Fibroblast of the aortic adventitia (primary cell): ENCODE measurements at regions not wholly inside any gene's neighbourhood (a gene's known extent, or its start where the extent isn't known, plus 50 kb on each side); places are given as distances from the start of the nearest gene placed in this dataset.

ENCODE experiments used
- DNase-seq: peaks from one replicate; pipeline ENCODE4 v3.0.0-alpha.2; 2010; ENCODE audit warnings: low read depth
- H3K4me3 ChIP-seq: 2 replicates; pipeline ENCODE4 v1.5.1; 2011; ENCODE audit warnings: low read depth, mild to moderate bottlenecking, control low read depth, low read length, moderate library complexity
- TF ChIP-seq, protein P1 (sequence below): IDR thresholded peaks from 2 replicates; pipeline ENCODE4 v1.5.1; 2011; ENCODE audit warnings: mild to moderate bottlenecking, low read length, control low read depth, inconsistent platforms; ENCODE audit not compliant: insufficient read depth

DNA sequence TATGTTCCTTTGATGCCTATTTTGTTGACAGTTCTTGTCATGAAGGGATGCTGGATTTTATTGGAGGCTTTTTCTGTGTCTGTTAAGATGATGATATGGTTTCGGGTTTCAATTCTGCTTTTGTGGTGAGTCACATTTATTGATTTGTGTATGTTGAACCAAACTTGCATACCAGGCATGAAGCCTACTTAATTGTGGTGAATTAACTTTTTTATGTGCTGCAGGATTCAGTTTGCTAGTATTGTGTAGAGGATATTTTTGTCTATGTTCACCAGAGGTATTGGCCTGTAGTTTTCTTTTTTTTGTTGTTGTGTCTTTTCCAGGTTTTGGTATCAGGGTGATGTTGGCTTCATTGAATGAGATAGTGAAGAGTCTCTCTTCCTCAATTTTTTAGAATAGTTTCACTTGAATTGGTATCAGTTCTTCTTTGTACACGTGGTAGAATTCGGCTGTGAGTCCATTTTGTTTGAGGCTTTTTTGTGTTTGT is 345.9 kb downstream of the KIF20B start:
- TF ChIP-seq, protein P1, sequence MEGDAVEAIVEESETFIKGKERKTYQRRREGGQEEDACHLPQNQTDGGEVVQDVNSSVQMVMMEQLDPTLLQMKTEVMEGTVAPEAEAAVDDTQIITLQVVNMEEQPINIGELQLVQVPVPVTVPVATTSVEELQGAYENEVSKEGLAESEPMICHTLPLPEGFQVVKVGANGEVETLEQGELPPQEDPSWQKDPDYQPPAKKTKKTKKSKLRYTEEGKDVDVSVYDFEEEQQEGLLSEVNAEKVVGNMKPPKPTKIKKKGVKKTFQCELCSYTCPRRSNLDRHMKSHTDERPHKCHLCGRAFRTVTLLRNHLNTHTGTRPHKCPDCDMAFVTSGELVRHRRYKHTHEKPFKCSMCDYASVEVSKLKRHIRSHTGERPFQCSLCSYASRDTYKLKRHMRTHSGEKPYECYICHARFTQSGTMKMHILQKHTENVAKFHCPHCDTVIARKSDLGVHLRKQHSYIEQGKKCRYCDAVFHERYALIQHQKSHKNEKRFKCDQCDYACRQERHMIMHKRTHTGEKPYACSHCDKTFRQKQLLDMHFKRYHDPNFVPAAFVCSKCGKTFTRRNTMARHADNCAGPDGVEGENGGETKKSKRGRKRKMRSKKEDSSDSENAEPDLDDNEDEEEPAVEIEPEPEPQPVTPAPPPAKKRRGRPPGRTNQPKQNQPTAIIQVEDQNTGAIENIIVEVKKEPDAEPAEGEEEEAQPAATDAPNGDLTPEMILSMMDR = no peak
- no peak for DNase-seq
- no peak overlapping the region for H3K4me3 ChIP-seq

DNA sequence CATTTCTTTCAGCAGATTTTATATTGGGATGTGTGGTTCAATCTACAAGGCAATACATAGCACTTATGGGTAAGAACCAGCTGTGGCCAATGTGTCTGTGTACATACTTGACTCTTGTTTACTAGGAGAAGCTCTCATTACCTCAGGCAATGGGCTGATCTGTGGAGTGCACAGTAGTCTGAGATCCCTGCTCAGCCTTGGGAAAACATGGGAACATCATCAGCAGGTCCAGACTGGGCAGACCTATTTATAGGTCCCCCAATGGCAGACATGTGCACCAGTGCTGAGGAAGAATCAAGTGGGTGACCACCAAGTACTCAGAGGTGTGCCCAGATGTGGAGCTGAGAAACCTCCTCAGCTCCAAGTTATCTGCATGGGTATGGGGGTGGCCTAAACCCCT is 349.7 kb downstream of the KIF20B start:
- no peak for DNase-seq
- no peak overlapping the region for H3K4me3 ChIP-seq
- TF ChIP-seq, protein P1 = no peak

DNA sequence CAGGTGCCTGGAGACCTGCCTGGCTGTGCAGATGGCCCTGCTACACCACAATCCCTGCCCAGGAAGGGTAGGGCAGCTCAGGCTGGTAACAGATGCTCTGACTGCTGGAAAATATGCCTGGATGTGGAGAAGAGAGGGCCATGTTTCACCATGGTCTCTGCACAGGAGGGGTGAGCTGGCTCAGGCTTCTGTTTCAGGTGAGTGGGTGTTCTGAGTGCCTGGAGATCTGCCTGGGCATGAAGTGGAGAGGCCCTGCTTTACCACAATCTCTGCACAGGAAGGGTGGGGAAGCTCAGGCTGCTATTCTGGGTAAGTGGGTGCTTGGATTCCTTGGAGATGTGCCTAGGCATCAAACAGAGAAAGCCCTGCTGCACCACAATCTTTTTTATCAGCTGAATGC is 350.1 kb downstream of the KIF20B start:
- DNase-seq = no peak
- TF ChIP-seq, protein P1 = no peak
- no peak overlapping the region for H3K4me3 ChIP-seq

DNA sequence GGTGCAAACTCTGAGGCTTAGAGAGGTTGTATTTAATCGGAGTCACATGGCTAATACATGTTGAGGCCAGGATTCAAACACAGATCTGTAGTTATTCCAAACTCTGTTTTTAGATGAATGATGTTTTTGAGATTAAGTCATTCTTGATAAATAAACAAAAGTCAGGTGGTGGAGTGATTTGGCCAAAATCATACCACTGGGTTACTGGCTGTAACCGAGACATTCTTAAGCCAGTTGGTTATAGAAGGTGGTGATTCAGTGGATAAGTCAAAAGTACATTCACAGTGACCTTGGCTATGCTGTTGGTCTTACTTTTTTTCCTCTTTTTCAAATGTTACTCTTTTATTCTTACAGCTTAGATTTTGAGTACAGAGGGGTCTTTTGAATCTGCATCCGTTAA is 361.4 kb downstream of the KIF20B start:
- H3K4me3 ChIP-seq = no peak overlapping the region
- DNase-seq = no peak
- TF ChIP-seq, protein P1 = no peak

DNA sequence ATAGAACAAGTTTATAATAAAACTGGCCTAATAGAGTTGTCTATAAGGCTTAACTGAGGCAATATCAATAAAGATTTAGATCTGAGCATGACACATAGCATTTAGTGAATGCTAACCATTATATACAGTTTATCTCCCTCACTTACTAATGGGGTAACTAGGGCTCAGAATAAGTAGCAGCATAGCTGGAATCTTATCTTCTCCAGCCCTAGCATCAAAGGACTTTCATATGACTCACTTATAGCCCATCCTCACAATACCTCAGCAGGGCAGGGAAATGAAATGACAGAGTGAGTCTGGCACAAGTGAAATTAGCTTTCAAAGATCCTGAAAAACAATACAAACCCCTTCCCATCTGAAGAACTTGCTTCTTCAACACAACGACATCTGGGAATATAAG is 362.9 kb downstream of the KIF20B start:
- no peak for DNase-seq
- TF ChIP-seq, protein P1 = no peak
- H3K4me3 ChIP-seq = no peak overlapping the region

DNA sequence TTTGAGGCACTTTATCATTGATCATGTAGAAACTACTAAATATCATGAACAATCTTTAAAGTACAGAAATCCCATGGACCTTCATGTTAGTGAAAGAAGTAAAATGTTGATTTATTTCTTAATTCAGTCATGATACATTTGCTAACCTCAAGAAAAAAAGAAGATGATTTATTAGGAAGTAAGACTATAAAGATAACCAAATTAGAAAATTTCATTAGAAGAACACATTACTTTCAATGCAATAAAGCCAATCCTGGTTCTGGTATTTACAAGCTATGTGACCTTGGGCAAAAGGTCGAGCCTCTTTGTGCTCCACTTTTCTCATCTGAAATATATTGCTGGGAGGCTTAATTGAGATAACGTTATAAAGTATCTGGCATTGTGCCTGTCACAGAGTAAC is 365.0 kb downstream of the KIF20B start:
- no peak overlapping the region for H3K4me3 ChIP-seq
- DNase-seq = no peak
- TF ChIP-seq, protein P1 = no peak

DNA sequence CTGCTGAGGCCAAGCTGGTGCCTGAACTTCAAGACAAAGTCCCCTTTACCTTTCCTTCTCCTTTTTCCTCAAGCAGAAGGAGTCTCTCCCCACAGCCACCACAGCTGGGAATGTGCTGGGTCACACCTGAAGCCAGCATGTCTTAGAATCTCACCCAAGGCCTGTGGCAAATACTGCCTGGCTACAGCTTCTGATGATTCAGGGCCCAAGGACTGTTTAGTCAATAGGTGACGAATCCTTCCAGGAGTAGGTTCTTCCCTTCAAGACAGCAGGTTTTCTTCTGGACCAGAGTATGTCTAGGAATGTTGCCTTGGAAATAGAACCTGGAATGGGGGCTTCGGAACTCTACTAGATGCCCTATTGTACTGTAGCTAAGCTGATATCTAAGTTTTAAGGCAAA is 374.6 kb downstream of the KIF20B start:
- no peak for DNase-seq
- no peak overlapping the region for H3K4me3 ChIP-seq
- TF ChIP-seq, protein P1 = no peak
